ENCODE measurements at regions not wholly inside any gene's neighbourhood (a gene's known extent, or its start where the extent isn't known, plus 50 kb on each side); places are given as distances from the start of the nearest gene placed in this dataset.

- DNase-seq: no peak
- Histone ChIP-seq H3K27me3 (ENCODE audit: insufficient read depth, low read depth) (no peaks in the 10 kb centered on the region), H3K4me1 (replicated peaks; ENCODE audit: insufficient read depth) (no peaks in the 10 kb centered on the region), H3K9me3 (ENCODE audit: insufficient read depth, low read depth) (no peaks in the 10 kb centered on the region), H3K4me3 (no peak overlapping the region), H3K4me2 (no peak overlapping the region), H3F3A (ENCODE audit: insufficient read depth, low read depth) (no peaks in the 10 kb centered on the region), H3K9me2 (ENCODE audit: insufficient read depth) (no peaks in the 10 kb centered on the region), H3K27ac (no peak overlapping the region), H3K79me2 (ENCODE audit: low read depth) (no peaks in the 10 kb centered on the region), H4K20me1 (ENCODE audit: insufficient read depth) (no peaks in the 10 kb centered on the region), H3K36me3 (ENCODE audit: low read depth) (no peaks in the 10 kb centered on the region), H2AFZ (no peak overlapping the region)
- intact Hi-C loops (cut with micrococcal nuclease; ENCODE audit: unreplicated experiment): no loop called here
- BruUV-seq (replicated peaks): no TSS peak
- ChIA-PET CTCF (no interaction called here), POLR2A (ENCODE audit: unreplicated experiment) (no interaction called here)
- TF ChIP-seq, protein P1, sequence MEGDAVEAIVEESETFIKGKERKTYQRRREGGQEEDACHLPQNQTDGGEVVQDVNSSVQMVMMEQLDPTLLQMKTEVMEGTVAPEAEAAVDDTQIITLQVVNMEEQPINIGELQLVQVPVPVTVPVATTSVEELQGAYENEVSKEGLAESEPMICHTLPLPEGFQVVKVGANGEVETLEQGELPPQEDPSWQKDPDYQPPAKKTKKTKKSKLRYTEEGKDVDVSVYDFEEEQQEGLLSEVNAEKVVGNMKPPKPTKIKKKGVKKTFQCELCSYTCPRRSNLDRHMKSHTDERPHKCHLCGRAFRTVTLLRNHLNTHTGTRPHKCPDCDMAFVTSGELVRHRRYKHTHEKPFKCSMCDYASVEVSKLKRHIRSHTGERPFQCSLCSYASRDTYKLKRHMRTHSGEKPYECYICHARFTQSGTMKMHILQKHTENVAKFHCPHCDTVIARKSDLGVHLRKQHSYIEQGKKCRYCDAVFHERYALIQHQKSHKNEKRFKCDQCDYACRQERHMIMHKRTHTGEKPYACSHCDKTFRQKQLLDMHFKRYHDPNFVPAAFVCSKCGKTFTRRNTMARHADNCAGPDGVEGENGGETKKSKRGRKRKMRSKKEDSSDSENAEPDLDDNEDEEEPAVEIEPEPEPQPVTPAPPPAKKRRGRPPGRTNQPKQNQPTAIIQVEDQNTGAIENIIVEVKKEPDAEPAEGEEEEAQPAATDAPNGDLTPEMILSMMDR (conservative IDR thresholded peaks at IDR 0.05): no peak
- TF ChIP-seq EZH2 (IDR thresholded peaks at IDR 0.05; ENCODE audit: low read depth): no peak
These were observed 67.5 kb upstream of the APCDD1 start for GRCh38 chr18:10386956-10387355.

- Histone ChIP-seq H3K4me2 (no peak overlapping the region), H3K79me2 (ENCODE audit: low read depth) (no peaks in the 10 kb centered on the region), H4K20me1 (ENCODE audit: insufficient read depth) (no peaks in the 10 kb centered on the region), H3K36me3 (ENCODE audit: low read depth) (no peaks in the 10 kb centered on the region), H3K4me1 (replicated peaks; ENCODE audit: insufficient read depth) (no peaks in the 10 kb centered on the region), H3K9me2 (ENCODE audit: insufficient read depth) (no peaks in the 10 kb centered on the region), H3K9me3 (ENCODE audit: insufficient read depth, low read depth) (no peaks in the 10 kb centered on the region), H3F3A (ENCODE audit: insufficient read depth, low read depth) (no peaks in the 10 kb centered on the region), H3K27me3 (ENCODE audit: insufficient read depth, low read depth) (no peaks in the 10 kb centered on the region), H2AFZ (no peak overlapping the region), H3K27ac (no peak overlapping the region), H3K4me3 (no peak overlapping the region)
- BruUV-seq (replicated peaks): no TSS peak
- DNase-seq: no peak
- TF ChIP-seq, protein P1 (conservative IDR thresholded peaks at IDR 0.05): no peak
- intact Hi-C loops (cut with micrococcal nuclease; ENCODE audit: unreplicated experiment): no loop called here
- POLR2A ChIA-PET (ENCODE audit: unreplicated experiment): no interaction called here
- CTCF ChIA-PET: no interaction called here
These were observed 67.0 kb upstream of the APCDD1 start for GRCh38 chr18:10387399-10387798.

- POLR2A ChIA-PET (ENCODE audit: unreplicated experiment): no interaction called here
- no peaks in the 10 kb centered on the region for H3K9me2 ChIP-seq (ENCODE audit: insufficient read depth)
These were observed 66.1 kb upstream of the APCDD1 start for GRCh38 chr18:10388373-10388772.

More at GRCh38 chr18:10388373-10388772, 66.1 kb upstream of the APCDD1 start:
- intact Hi-C loops (cut with micrococcal nuclease; ENCODE audit: unreplicated experiment): no loop called here
- no peak for TF ChIP-seq EZH2 (IDR thresholded peaks at IDR 0.05; ENCODE audit: low read depth)
- TF ChIP-seq, protein P1 (conservative IDR thresholded peaks at IDR 0.05): no peak
- H3F3A ChIP-seq (ENCODE audit: insufficient read depth, low read depth): no peaks in the 10 kb centered on the region
- H3K4me3 ChIP-seq: no peak overlapping the region
- no peaks in the 10 kb centered on the region for H3K27me3 ChIP-seq (ENCODE audit: insufficient read depth, low read depth)
- DNase-seq: no peak
- no peaks in the 10 kb centered on the region for H3K79me2 ChIP-seq (ENCODE audit: low read depth)
- no peaks in the 10 kb centered on the region for H3K9me3 ChIP-seq (ENCODE audit: insufficient read depth, low read depth)
- no TSS peak for BruUV-seq (replicated peaks)
- no peaks in the 10 kb centered on the region for H4K20me1 ChIP-seq (ENCODE audit: insufficient read depth)
- no peaks in the 10 kb centered on the region for H3K4me1 ChIP-seq (replicated peaks; ENCODE audit: insufficient read depth)
- H3K27ac ChIP-seq: no peak overlapping the region
- CTCF ChIA-PET: no interaction called here
- no peak overlapping the region for H3K4me2 ChIP-seq
- no peak overlapping the region for H2AFZ ChIP-seq
- H3K36me3 ChIP-seq (ENCODE audit: low read depth): no peaks in the 10 kb centered on the region
